Heart left ventricle (tissue), 16 donors: ENCODE measurements at regions not wholly inside any gene's neighbourhood (a gene's known extent, or its start where the extent isn't known, plus 50 kb on each side); places are given as distances from the start of the nearest gene placed in this dataset.
A peak's percentile ranks its signal among the peaks of the same experiment; 100 is the strongest.

Source experiments
- ATAC-seq, 4 donors: fragments of 200-7000 bp; cut with Tn5 transposase; one replicate each; pipeline ENCODE4 v1.9.1; 2020 to 2022; ENCODE audit warnings: moderate library complexity in 4 of 4, mild to moderate bottlenecking in 3 of 4, moderate number of reproducible peaks in 1 of 4
- DNase-seq, 5 donors: peaks; one replicate each; pipeline ENCODE4 v3.0.0-alpha.2; 2020
- H3K27ac ChIP-seq, 12 donors: fragments of 200-600 bp; sonication (generic) in 4 of 12; one replicate each; pipeline versions ENCODE4 v1.5.0 to v1.8.0; 2016 to 2022; ENCODE audit warnings: mild to moderate bottlenecking in 2 of 12
- H3K27me3 ChIP-seq, 9 donors: fragments of 200-600 bp; sonication (generic) in 2 of 9; one replicate each; pipeline versions ENCODE4 v1.5.1 to v1.8.0; 2016 to 2022; ENCODE audit warnings: mild to moderate bottlenecking in 3 of 9
- H3K36me3 ChIP-seq, 9 donors: fragments of 200-600 bp; sonication (generic) in 2 of 9; one replicate each; pipeline versions ENCODE4 v1.5.0 to v1.8.0; 2018 to 2022; ENCODE audit warnings: mild to moderate bottlenecking in 2 of 9
- H3K4me1 ChIP-seq, 12 donors: fragments of 200-600 bp; sonication (generic) in 4 of 12; one replicate each; pipeline versions ENCODE4 v1.5.0 to v1.8.0; 2016 to 2022; ENCODE audit warnings: mild to moderate bottlenecking in 3 of 12
- H3K4me3 ChIP-seq, 12 donors: fragments of 200-600 bp; sonication (generic) in 4 of 12; one replicate each; pipeline versions ENCODE4 v1.5.0 to v1.8.0; 2017 to 2022; ENCODE audit warnings: mild to moderate bottlenecking in 9 of 12, moderate library complexity in 4 of 12
- H3K9me3 ChIP-seq, 12 donors: fragments of 200-600 bp; sonication (generic) in 4 of 12; one replicate each; pipeline versions ENCODE4 v1.5.0 to v1.8.0; 2016 to 2022; ENCODE audit warnings: mild to moderate bottlenecking in 1 of 12
- CTCF ChIP-seq, 12 donors: fragments of 200-600 bp; sonication (generic) in 4 of 12; IDR thresholded peaks; one replicate each; pipeline versions ENCODE4 v1.5.0 to v1.8.0; 2018 to 2022; ENCODE audit warnings: antibody characterized with exemption in 12 of 12, mild to moderate bottlenecking in 5 of 12
- POLR2A ChIP-seq, 2 donors: fragments of 450-650 bp; IDR thresholded peaks; one replicate each; pipeline ENCODE4 v1.6.1; 2017; ENCODE audit warnings: antibody characterized with exemption in 2 of 2, mild to moderate bottlenecking in 2 of 2, moderate library complexity in 2 of 2
- WGBS, 4 donors: extraction: QIAGEN DNeasy Blood & Tissue Kit in 2 of 4; methylation state at CpG; one replicate each; pipeline versions ENCODE4 v1.1.5 to v1.1.7; 2013 to 2018; 5-methylcytosine and 5-hydroxymethylcytosine counted together
- intact Hi-C, 10 donors: fragments of 100-400 bp; cut with DNase I; formaldehyde crosslinking; loops; one replicate each; pipeline versions ENCODE4 v1.11.1 to v1.14.2; 2022
- donor health status: ischemic (EF 13 %, LVEDD 7.1; RV severe dilation, severe dysfunction).
- donor health status: healthy with polysubstance abuse.
- donor health status: DM: no; HTN: yes; CAD: no.
- donor health status: DM: no; HTN: no; CAD: no.
- donor health status: ischemic (EF 25% LVEDD 6.9; RV normal size, moderate dysfunction).
- donor health status: ischemic (EF 25% LVEDD 5.7; RV mildly dilated, moderate dysfunction).
- donor health status: healthy.
- donor health status: DM: yes; HTN: yes; CAD: no.
- donor health status: ischemic (EF 35%, LVEDD 5.7; RV mildly dilated, moderate dysfunction).
- donor health status: nonischemic (EF 11% LVEDD 7.7; RV severe dilation, severe dysfunction).
- donor health status: DM: yes; HTN: yes; CAD: no.
- donor health status: PGD.
- donor health status: ischemic (EF 29% LVEDD 5.4; RV normal size, mild dysfunction).
- donor health status: nonischemic (EF 23%, LVEDD 6.1; RV moderate dilation, normal function).

- Histone ChIP-seq H3K27me3 (peaks cover 0 to 5% (median 0%) of the 10 kb centered on the region in 9 donors), H3K36me3 (no peaks in the 10 kb centered on the region), H3K4me3 (no peak overlapping the region), H3K4me1 (peaks cover 0 to 37% (median 0%) of the 10 kb centered on the region in 12 donors), H3K9me3 (no peaks in the 10 kb centered on the region), H3K27ac (peak overlapping the region in 2 of 12 donors; percentile 45 to 59)
- TF ChIP-seq POLR2A (IDR thresholded peaks at IDR 0.05) = no peak
- no peak for TF ChIP-seq CTCF (IDR thresholded peaks at IDR 0.05)
- no peak for ATAC-seq
- DNase-seq = no peak
- WGBS, 4 donors = 56 to 77% (median 72%) methylated on average over 3 of the region's 3 CpGs
- intact Hi-C loops = loop anchor here in 3 of 10 donors (5.0 to 10.0 kb wide), 3 partner anchors 64 to 206 kb away; partner anchors contain the start of genes IRX4 (in 1 of the 3) and NDUFS6 (in 1 of the 3)
These were observed 128.2 kb upstream of the IRX4 start for GRCh38 chr5:2010940-2011339.

GRCh38 chr5:2009986-2010914 is 127.5 kb upstream of the IRX4 start:
- 80 to 86% (median 84%) methylated on average over 14 to 22 of the region's 22 CpGs for WGBS, 4 donors
- H3K4me1 ChIP-seq = peaks cover 0 to 37% (median 0%) of the 10 kb centered on the region in 12 donors
- no peaks in the 10 kb centered on the region for H3K36me3 ChIP-seq
- no peak overlapping the region for H3K4me3 ChIP-seq
- no peak overlapping the region for H3K27ac ChIP-seq
- H3K27me3 ChIP-seq = peaks cover 0 to 5% (median 0%) of the 10 kb centered on the region in 9 donors
- no peaks in the 10 kb centered on the region for H3K9me3 ChIP-seq
- no peak for ATAC-seq
- no peak for TF ChIP-seq POLR2A (IDR thresholded peaks at IDR 0.05)
- TF ChIP-seq CTCF (IDR thresholded peaks at IDR 0.05) = no peak
- intact Hi-C loops = loop anchor here in 3 of 10 donors (5.0 to 10.0 kb wide), 3 partner anchors 63 to 205 kb away; partner anchors contain the start of genes IRX4 (in 1 of the 3) and NDUFS6 (in 1 of the 3)
- no peak for DNase-seq

GRCh38 chr5:2008851-2009629 is 126.3 kb upstream of the IRX4 start:
- H3K4me1 ChIP-seq = peaks cover 0 to 37% (median 0%) of the 10 kb centered on the region in 12 donors
- no peak for DNase-seq
- ATAC-seq = no peak
- no peaks in the 10 kb centered on the region for H3K36me3 ChIP-seq
- 71 to 76% (median 75%) methylated on average over 13 to 15 of the region's 15 CpGs for WGBS, 4 donors
- H3K9me3 ChIP-seq = no peaks in the 10 kb centered on the region
- H3K4me3 ChIP-seq = no peak overlapping the region
- TF ChIP-seq CTCF (IDR thresholded peaks at IDR 0.05) = no peak
- no peak for TF ChIP-seq POLR2A (IDR thresholded peaks at IDR 0.05)
- intact Hi-C loops = no loop called here
- peaks cover 0 to 5% (median 0%) of the 10 kb centered on the region in 9 donors for H3K27me3 ChIP-seq
- no peak overlapping the region for H3K27ac ChIP-seq
